LNCAP (cell line): ENCODE measurements at regions not wholly inside any gene's neighbourhood (a gene's known extent, or its start where the extent isn't known, plus 50 kb on each side); places are given as distances from the start of the nearest gene placed in this dataset.

ENCODE experiments used
- TF ChIP-seq, protein P1 (sequence below): fragments of 450-650 bp; IDR thresholded peaks from 2 replicates; pipeline ENCODE4 v1.5.1; 2017; ENCODE audit warnings: mild to moderate bottlenecking

- TF ChIP-seq, protein P1, sequence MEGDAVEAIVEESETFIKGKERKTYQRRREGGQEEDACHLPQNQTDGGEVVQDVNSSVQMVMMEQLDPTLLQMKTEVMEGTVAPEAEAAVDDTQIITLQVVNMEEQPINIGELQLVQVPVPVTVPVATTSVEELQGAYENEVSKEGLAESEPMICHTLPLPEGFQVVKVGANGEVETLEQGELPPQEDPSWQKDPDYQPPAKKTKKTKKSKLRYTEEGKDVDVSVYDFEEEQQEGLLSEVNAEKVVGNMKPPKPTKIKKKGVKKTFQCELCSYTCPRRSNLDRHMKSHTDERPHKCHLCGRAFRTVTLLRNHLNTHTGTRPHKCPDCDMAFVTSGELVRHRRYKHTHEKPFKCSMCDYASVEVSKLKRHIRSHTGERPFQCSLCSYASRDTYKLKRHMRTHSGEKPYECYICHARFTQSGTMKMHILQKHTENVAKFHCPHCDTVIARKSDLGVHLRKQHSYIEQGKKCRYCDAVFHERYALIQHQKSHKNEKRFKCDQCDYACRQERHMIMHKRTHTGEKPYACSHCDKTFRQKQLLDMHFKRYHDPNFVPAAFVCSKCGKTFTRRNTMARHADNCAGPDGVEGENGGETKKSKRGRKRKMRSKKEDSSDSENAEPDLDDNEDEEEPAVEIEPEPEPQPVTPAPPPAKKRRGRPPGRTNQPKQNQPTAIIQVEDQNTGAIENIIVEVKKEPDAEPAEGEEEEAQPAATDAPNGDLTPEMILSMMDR = no peak
Observed at GRCh38 chr15:88377509-88377908, 89.7 kb downstream of the MRPL46 start.

- TF ChIP-seq, protein P1 = no peak
Observed at GRCh38 chr15:88376574-88377174, 90.5 kb downstream of the MRPL46 start.

GRCh38 chr15:88375234-88375927 is 91.8 kb downstream of the MRPL46 start:
- TF ChIP-seq, protein P1 = no peak

GRCh38 chr15:88365124-88365523 is 102.1 kb downstream of the MRPL46 start:
- TF ChIP-seq, protein P1 = no peak

DNA sequence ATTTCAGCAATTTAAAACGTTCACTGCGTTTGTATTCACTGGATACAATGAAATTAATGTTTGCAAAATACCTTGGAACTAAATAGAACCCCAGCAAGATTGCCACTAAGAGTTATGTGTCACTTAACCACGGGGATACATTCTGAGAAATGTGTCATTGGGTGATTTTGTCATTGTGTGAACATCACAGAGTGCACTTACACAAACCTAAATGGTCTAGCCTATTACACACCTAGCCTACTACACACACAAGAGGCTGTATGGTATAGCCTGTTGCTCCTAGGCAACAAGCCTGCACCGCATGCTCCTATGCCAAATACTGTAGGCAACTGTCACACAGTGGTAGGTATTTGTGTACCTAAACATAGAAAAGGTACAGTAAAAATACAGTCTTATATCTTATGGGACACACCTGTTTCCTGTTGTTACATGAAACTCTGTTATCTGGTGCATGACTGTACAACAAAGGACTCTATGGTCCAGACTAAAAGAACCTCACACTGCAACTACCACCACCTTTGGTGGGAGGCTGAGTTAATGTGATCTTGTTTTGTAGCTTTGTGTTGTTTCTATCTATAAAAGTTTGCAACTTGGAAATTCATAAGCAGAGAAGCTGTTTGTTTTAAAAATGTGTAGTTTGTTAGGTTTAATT is 92.2 kb upstream of the NTRK3 start:
- TF ChIP-seq, protein P1 = no peak

- TF ChIP-seq, protein P1 = no peak
Observed at GRCh38 chr15:88345962-88346361, 89.4 kb upstream of the NTRK3 start.

DNA sequence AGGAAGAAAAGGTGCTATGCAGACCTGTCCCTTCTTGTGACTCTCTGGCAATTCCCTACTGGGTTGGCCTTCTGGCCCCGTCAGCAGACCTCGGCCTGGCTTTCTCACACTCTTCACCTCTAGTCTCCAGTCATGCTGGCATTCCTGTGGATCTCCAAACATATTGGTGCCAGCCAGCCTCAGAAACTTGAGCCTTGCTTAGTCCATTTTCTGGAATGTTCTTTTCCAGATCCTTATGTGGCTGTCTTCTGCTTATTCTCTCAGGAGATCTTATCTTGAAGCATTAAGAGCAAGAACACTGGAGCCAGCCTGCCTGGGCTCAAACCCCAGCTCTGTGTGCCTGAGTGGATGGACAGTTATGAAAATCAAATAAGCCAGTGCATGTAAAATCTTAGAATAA is 88.2 kb upstream of the NTRK3 start:
- TF ChIP-seq, protein P1 = no peak
